Loucy (cell line): ENCODE measurements at regions not wholly inside any gene's neighbourhood (a gene's known extent, or its start where the extent isn't known, plus 50 kb on each side); places are given as distances from the start of the nearest gene placed in this dataset.
"Not testable (repeated sequence)": the region's sequence is repeated elsewhere in the genome, so short reads cannot be mapped to it uniquely, and the experiment has no call there.

ENCODE experiments used
- H2AFZ ChIP-seq: fragments of 200-600 bp; sonication (generic); 2 replicates; pipeline ENCODE4 v1.6.0; 2016; ENCODE audit warnings: antibody characterized with exemption, mild to moderate bottlenecking, low read length, moderate library complexity
- H3F3A ChIP-seq: fragments of 200-600 bp; 2 replicates; pipeline ENCODE4 v1.6.0; 2016; ENCODE audit warnings: antibody characterized with exemption, low read depth, mild to moderate bottlenecking
- H3K27me3 ChIP-seq: fragments of 200-600 bp; sonication (generic); 2 replicates; pipeline ENCODE4 v1.6.1; 2014; ENCODE audit warnings: low read length, mild to moderate bottlenecking; ENCODE audit not compliant: insufficient read depth, poor library complexity, severe bottlenecking
- H3K36me3 ChIP-seq: fragments of 200-600 bp; sonication (generic); 2 replicates; pipeline ENCODE4 v1.6.1; 2016; ENCODE audit warnings: low read length; ENCODE audit not compliant: insufficient read depth
- H3K4me1 ChIP-seq: fragments of 200-600 bp; sonication (generic); 2 replicates; pipeline ENCODE4 v1.5.1; 2014; ENCODE audit warnings: low read length, mild to moderate bottlenecking; ENCODE audit not compliant: insufficient read depth, poor library complexity, severe bottlenecking
- H3K4me2 ChIP-seq: fragments of 200-600 bp; sonication (generic); 2 replicates; pipeline ENCODE4 v1.6.0; 2014; ENCODE audit warnings: antibody characterized with exemption, low read length, low read depth, mild to moderate bottlenecking; ENCODE audit not compliant: poor library complexity, severe bottlenecking
- H3K4me3 ChIP-seq: fragments of 200-600 bp; sonication (generic); 2 replicates; pipeline ENCODE4 v1.5.1; 2014; ENCODE audit warnings: low read length, mild to moderate bottlenecking, mixed read lengths; ENCODE audit not compliant: poor library complexity, severe bottlenecking
- H3K79me2 ChIP-seq: fragments of 200-600 bp; sonication (generic); 2 replicates; pipeline ENCODE4 v1.6.1; 2014; ENCODE audit warnings: low read length; ENCODE audit not compliant: insufficient read depth
- H3K9ac ChIP-seq: fragments of 200-600 bp; sonication (generic); 2 replicates; pipeline ENCODE4 v1.6.0; 2014; ENCODE audit warnings: mild to moderate bottlenecking, low read depth, low read length, moderate library complexity; ENCODE audit not compliant: poor library complexity, severe bottlenecking
- H3K9me2 ChIP-seq: fragments of 200-600 bp; sonication (generic); replicated peaks from 2 replicates; pipeline ENCODE4 v1.6.1; 2016; ENCODE audit warnings: low read depth, low read length, mixed read lengths
- H3K9me3 ChIP-seq: fragments of 200-600 bp; sonication (generic); 2 replicates; pipeline ENCODE4 v1.6.1; 2014; ENCODE audit warnings: mild to moderate bottlenecking, antibody characterized with exemption, low read length, low read depth; ENCODE audit not compliant: insufficient read depth
- H4K20me1 ChIP-seq: fragments of 200-600 bp; sonication (generic); 2 replicates; pipeline ENCODE4 v1.6.0; 2014; ENCODE audit warnings: antibody characterized with exemption, low read length, mild to moderate bottlenecking; ENCODE audit not compliant: insufficient read depth, poor library complexity, severe bottlenecking
- CTCF ChIP-seq: fragments of 200-600 bp; sonication (generic); conservative IDR thresholded peaks from 2 replicates; pipeline ENCODE4 v1.5.1; 2014; ENCODE audit warnings: mild to moderate bottlenecking, antibody characterized with exemption, low read length
- EZH2phosphoT487 ChIP-seq: fragments of 200-600 bp; IDR thresholded peaks from 2 replicates; pipeline ENCODE4 v1.6.1; 2018; ENCODE audit warnings: antibody characterized with exemption, mild to moderate bottlenecking, moderate library complexity, borderline replicate concordance

GRCh38 chr6:130644175-130644574 is 183.0 kb upstream of the SMLR1 start:
- Histone ChIP-seq H3F3A (no peaks in the 10 kb centered on the region), H3K4me3 (no peak overlapping the region), H3K9me2 (no peaks in the 10 kb centered on the region)

GRCh38 chr6:130644769-130645168 is 182.4 kb upstream of the SMLR1 start:
- not testable (repeated sequence) for H3K4me3 ChIP-seq, H3K27me3 ChIP-seq, H3K4me2 ChIP-seq, H3K9me3 ChIP-seq, H3K36me3 ChIP-seq, H3K9me2 ChIP-seq, H3K4me1 ChIP-seq, H4K20me1 ChIP-seq, H3K79me2 ChIP-seq, H3K9ac ChIP-seq, H2AFZ ChIP-seq, H3F3A ChIP-seq

More at GRCh38 chr6:130644175-130644574, 183.0 kb upstream of the SMLR1 start:
- TF ChIP-seq CTCF (no peak), EZH2phosphoT487 (no peak)
- Histone ChIP-seq H3K9me3 (no peaks in the 10 kb centered on the region; the same call in 1 of the 2 replicates), H3K27me3 (no peaks in the 10 kb centered on the region), H4K20me1 (no peaks in the 10 kb centered on the region), H3K4me1 (no peaks in the 10 kb centered on the region), H3K79me2 (no peaks in the 10 kb centered on the region), H3K4me2 (no peak overlapping the region), H3K9ac (no peak overlapping the region), H3K36me3 (no peaks in the 10 kb centered on the region), H2AFZ (no peak overlapping the region)

GRCh38 chr6:130647246-130647645 is 180.0 kb upstream of the SMLR1 start:
- Histone ChIP-seq H4K20me1 (no peaks in the 10 kb centered on the region), H3K9ac (no peak overlapping the region), H3K9me3 (no peaks in the 10 kb centered on the region; the same call in 1 of the 2 replicates), H3F3A (no peaks in the 10 kb centered on the region), H3K36me3 (no peaks in the 10 kb centered on the region), H3K4me3 (no peak overlapping the region), H3K79me2 (no peaks in the 10 kb centered on the region), H3K4me2 (no peak overlapping the region), H2AFZ (no peak overlapping the region), H3K4me1 (no peaks in the 10 kb centered on the region), H3K27me3 (no peaks in the 10 kb centered on the region), H3K9me2 (no peaks in the 10 kb centered on the region)
- TF ChIP-seq CTCF = no peak
- no peak for TF ChIP-seq EZH2phosphoT487

- Histone ChIP-seq H4K20me1 (no peaks in the 10 kb centered on the region), H3K4me3 (no peak overlapping the region), H3K9me3 (no peaks in the 10 kb centered on the region), H3K27me3 (no peaks in the 10 kb centered on the region), H3K36me3 (no peaks in the 10 kb centered on the region), H3K4me1 (no peaks in the 10 kb centered on the region), H3K4me2 (no peak overlapping the region), H2AFZ (no peak overlapping the region), H3K9me2 (no peaks in the 10 kb centered on the region), H3F3A (no peaks in the 10 kb centered on the region), H3K79me2 (no peaks in the 10 kb centered on the region), H3K9ac (no peak overlapping the region)
- TF ChIP-seq EZH2phosphoT487 (no peak), CTCF (no peak)
Measured at GRCh38 chr6:130655586-130655985, 171.6 kb upstream of the SMLR1 start.
